A673 (cell line): ENCODE measurements at regions not wholly inside any gene's neighbourhood (a gene's known extent, or its start where the extent isn't known, plus 50 kb on each side); places are given as distances from the start of the nearest gene placed in this dataset.
"Not testable (repeated sequence)": the region's sequence is repeated elsewhere in the genome, so short reads cannot be mapped to it uniquely, and the experiment has no call there.

Source experiments
- BruUV-seq: library from RNA; stranded (reverse); fragments of 400-500 nt; replicated peaks from 2 replicates; lab custom pipeline; 2021; lab: Mats Ljungman, UMichigan
- CTCF ChIA-PET: fragments of 300-600 bp; sonication (Branson Sonifier 250); formaldehyde crosslinking; loops from one replicate; lab custom pipeline; 2022; ENCODE audit warnings: antibody characterized with exemption; lab: Charles Lee
- POLR2A ChIA-PET: fragments of 300-600 bp; sonication (Branson Sonifier 250); formaldehyde crosslinking; loops from one replicate; lab custom pipeline; 2022; ENCODE audit warnings: antibody characterized with exemption; ENCODE audit not compliant: low non-redundant PET; lab: Charles Lee
- DNase-seq: peaks from one replicate; pipeline ENCODE4 v3.0.0-alpha.2; 2015; ENCODE audit warnings: low spot score
- H3K27ac ChIP-seq: fragments of 200-600 bp; sonication (generic); 2 replicates; pipeline ENCODE4 v1.5.1; 2016; ENCODE audit warnings: mixed run types, low read depth, mild to moderate bottlenecking, mixed read lengths, antibody characterized with exemption, low read length; ENCODE audit not compliant: poor library complexity, severe bottlenecking
- H3K27me3 ChIP-seq: fragments of 200-600 bp; sonication (generic); replicated peaks from 2 replicates; pipeline ENCODE4 v1.6.1; 2017; ENCODE audit warnings: mixed run types, low read depth, mild to moderate bottlenecking, mixed read lengths, antibody characterized with exemption, low read length; ENCODE audit not compliant: insufficient read depth, poor library complexity
- H3K36me3 ChIP-seq: fragments of 200-600 bp; sonication (generic); 2 replicates; pipeline ENCODE4 v1.6.1; 2016; ENCODE audit warnings: mixed run types, mild to moderate bottlenecking, mixed read lengths, antibody characterized with exemption, low read length; ENCODE audit not compliant: insufficient read depth, poor library complexity, severe bottlenecking
- H3K4me1 ChIP-seq: fragments of 200-600 bp; sonication (generic); 2 replicates; pipeline ENCODE4 v1.6.1; 2017; ENCODE audit warnings: mixed run types, mild to moderate bottlenecking, mixed read lengths, antibody characterized with exemption, low read length; ENCODE audit not compliant: insufficient read depth, poor library complexity, severe bottlenecking
- H3K4me3 ChIP-seq: fragments of 200-600 bp; sonication (generic); 2 replicates; pipeline ENCODE4 v1.5.1; 2016; ENCODE audit warnings: low read depth, mixed run types, mild to moderate bottlenecking, mixed read lengths, low read length; ENCODE audit not compliant: poor library complexity, severe bottlenecking
- H3K9me3 ChIP-seq: fragments of 200-600 bp; sonication (generic); 2 replicates; pipeline ENCODE4 v1.6.1; 2016; ENCODE audit warnings: mixed run types, low read depth, mild to moderate bottlenecking, mixed read lengths, antibody characterized with exemption, low read length; ENCODE audit not compliant: poor library complexity, severe bottlenecking
- CTCF ChIP-seq: fragments of 300-800, 200-600 bp; sonication (generic); conservative IDR thresholded peaks from 2 replicates; pipeline ENCODE4 v1.5.1; 2017; ENCODE audit warnings: low read depth, mild to moderate bottlenecking, antibody characterized with exemption, low read length, moderate library complexity, mixed read lengths
- EZH2 ChIP-seq: fragments of 200-600 bp; sonication (generic); IDR thresholded peaks from 2 replicates; pipeline ENCODE4 v1.6.1; 2017; ENCODE audit warnings: borderline replicate concordance, low read depth, mild to moderate bottlenecking, mixed read lengths, antibody characterized with exemption, low read length; ENCODE audit not compliant: poor library complexity, severe bottlenecking
- intact Hi-C: fragments of 100-400 bp; cut with micrococcal nuclease; formaldehyde crosslinking; loops from one replicate; pipeline ENCODE4 v1.10.0; 2022; ENCODE audit not compliant: unreplicated experiment

- POLR2A ChIA-PET: no interaction called here
- CTCF ChIA-PET: no interaction called here
- intact Hi-C loops: loop anchor here (5.0 kb wide), 3 partner anchors 54 to 1039 kb away; no protein-coding TSS in a partner anchor
- Histone ChIP-seq H3K27ac (peak overlapping the region; percentile 98), H3K27me3 (no peaks in the 10 kb centered on the region), H3K4me3 (no peak overlapping the region), H3K9me3 (no peaks in the 10 kb centered on the region), H3K36me3 (no peaks in the 10 kb centered on the region), H3K4me1 (peaks cover 51% of the 10 kb centered on the region)
- no TSS peak for BruUV-seq
- no peak for DNase-seq
- TF ChIP-seq CTCF: no peak
- no peak for TF ChIP-seq EZH2
Observed at GRCh38 chr3:33958661-33959060, 160.2 kb downstream of the PDCD6IP start.

- no peak for TF ChIP-seq CTCF
- TF ChIP-seq EZH2: no peak
- CTCF ChIA-PET: no interaction called here
- no peak for DNase-seq
- POLR2A ChIA-PET: no interaction called here
- H3K4me3 ChIP-seq: no peak overlapping the region
- BruUV-seq: no TSS peak
- H3K4me1 ChIP-seq: peaks cover 16% of the 10 kb centered on the region
- no peak overlapping the region for H3K27ac ChIP-seq
- H3K36me3 ChIP-seq: no peaks in the 10 kb centered on the region
- H3K27me3 ChIP-seq: no peaks in the 10 kb centered on the region
- H3K9me3 ChIP-seq: peaks cover 5% of the 10 kb centered on the region
- intact Hi-C loops: no loop called here
Observed at GRCh38 chr3:33962396-33962795, 164.0 kb downstream of the PDCD6IP start.

- H3K4me3 ChIP-seq, POLR2A ChIA-PET, intact Hi-C loops, H3K4me1 ChIP-seq, CTCF ChIA-PET, H3K27me3 ChIP-seq, H3K9me3 ChIP-seq, H3K36me3 ChIP-seq, H3K27ac ChIP-seq, DNase-seq, BruUV-seq: not testable (repeated sequence)
Observed at GRCh38 chr3:33970180-33970579, 171.8 kb downstream of the PDCD6IP start.

GRCh38 chr3:33971055-33971454 is 172.6 kb downstream of the PDCD6IP start:
- DNase-seq: no peak
- Histone ChIP-seq H3K4me1 (no peaks in the 10 kb centered on the region), H3K27ac (no peak overlapping the region), H3K4me3 (no peak overlapping the region), H3K27me3 (no peaks in the 10 kb centered on the region), H3K36me3 (no peaks in the 10 kb centered on the region), H3K9me3 (peaks cover 3% of the 10 kb centered on the region)
- ChIA-PET CTCF (no interaction called here), POLR2A (no interaction called here)
- TF ChIP-seq EZH2 (no peak), CTCF (no peak)
- intact Hi-C loops: no loop called here
- no TSS peak for BruUV-seq
